M059J (cell line): ENCODE measurements at regions not wholly inside any gene's neighbourhood (a gene's known extent, or its start where the extent isn't known, plus 50 kb on each side); places are given as distances from the start of the nearest gene placed in this dataset.
A peak's percentile ranks its signal among the peaks of the same experiment; 100 is the strongest.

Experiments used
- DNase-seq: peaks from one replicate; pipeline ENCODE4 v3.0.0-alpha.2; 2012; ENCODE audit warnings: low read depth

DNA sequence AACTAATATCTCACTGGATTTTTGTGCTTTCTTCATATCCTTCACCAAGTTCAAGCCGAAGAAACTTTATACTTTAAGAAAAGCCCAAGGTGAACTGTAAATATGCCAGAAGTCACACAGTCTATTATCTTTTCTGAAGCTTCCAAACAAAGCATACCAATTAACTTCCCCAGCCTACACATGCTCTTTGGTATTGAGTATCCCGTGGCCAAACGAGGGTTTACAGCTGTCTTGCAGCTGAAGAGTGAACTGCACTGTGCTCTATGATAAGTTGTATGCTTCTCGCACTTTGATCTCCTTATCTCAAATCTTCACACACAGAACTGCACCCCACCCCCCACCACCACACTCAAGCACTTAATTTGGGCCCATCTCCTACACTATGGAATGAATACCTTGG is 215.6 kb upstream of the VEPH1 start:
- no peak for DNase-seq

DNA sequence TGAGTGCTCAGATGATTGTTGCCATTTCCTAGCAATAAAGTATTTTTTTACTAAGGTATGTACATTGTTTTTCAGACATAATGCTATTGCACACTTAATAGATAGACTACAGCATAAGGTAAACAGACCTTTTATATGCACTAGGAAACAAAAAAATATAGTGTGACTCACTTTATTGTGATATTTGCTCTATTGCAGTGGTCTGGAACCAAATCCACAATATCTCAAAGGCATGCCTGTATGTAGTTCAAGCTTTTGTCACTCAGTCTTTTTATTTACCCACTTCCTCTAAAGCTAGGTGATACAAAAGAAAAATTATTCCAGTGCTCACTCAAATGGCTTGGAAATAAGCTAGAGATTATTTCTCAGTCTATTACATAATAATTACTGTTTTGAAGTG is 209.9 kb upstream of the VEPH1 start:
- no peak for DNase-seq

DNA sequence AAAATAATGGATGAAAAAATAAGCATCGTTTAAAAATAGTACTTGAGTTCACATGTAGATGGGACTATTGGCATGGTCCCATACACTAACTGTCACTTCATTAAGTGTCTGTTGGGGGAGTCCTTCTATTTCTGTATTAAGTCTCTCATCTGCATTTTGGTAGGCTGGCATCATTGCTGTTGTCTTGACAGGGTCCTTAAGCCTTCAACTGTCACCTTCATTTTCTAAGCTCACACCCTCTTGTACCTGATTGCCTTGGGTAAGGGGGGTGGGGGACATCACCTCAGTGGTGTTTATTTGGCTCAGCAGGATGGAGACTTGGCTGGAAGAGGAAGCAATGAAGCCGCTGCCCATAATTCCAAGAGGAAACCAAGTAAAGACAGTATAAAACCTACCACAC is 202.0 kb upstream of the VEPH1 start:
- DNase-seq = no peak

DNA sequence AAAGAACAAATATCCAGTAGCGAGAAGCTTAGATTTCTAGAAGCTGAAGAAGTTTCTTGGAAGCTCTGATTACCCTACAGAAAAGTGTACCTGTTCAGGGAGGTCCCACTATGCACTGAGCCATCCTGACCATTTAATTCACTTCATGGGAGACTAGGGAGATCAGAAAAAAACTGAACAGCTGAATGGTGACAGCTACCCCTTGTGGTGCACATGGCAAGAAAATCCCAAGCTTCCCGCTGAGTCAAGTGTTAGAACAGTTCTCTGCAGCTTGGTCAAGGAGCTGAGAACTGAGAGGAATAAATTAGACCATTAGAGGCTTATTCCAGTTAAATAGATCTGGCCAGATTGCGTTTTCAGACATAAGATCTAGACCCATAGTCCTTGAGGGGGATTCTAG is 197.2 kb upstream of the VEPH1 start:
- DNase-seq = peak; percentile 25

DNA sequence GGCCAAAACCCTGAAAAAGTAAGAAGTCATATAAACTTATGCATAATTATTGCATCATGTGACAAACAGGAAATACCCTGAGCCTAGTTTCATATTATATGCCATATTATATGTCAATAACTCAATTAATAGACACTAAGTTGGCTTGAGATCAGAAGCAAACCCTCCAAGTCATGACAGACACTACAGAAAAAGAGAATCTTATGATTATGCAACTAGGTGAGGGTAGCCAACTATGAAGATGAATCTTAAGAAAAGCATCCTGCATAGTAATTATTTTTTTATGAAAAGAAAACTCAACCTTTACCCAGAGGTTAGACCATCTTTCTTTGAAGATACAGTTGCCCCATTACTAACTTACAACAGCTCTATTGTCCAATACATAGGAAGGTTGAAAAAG is 192.4 kb upstream of the VEPH1 start:
- DNase-seq = no peak

DNA sequence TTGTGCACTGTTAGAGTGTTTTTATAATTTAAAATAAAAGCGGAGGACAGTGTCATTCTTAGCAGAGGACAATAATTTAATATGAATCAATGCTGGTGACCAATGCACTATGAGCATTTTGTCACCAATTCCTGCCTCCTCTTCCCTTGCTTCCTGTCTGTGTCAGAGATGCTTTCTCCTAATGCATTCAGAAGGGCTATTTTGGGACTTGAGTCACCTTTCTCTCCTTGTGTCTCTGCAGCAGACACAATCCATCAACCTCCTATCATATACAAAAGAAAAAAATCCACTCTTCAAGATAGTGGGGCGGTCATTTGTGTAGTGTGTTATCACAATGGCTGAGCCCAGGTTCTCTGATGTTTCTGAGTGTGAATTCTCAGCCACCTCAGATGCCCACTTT is 191.9 kb upstream of the VEPH1 start:
- DNase-seq = no peak

DNA sequence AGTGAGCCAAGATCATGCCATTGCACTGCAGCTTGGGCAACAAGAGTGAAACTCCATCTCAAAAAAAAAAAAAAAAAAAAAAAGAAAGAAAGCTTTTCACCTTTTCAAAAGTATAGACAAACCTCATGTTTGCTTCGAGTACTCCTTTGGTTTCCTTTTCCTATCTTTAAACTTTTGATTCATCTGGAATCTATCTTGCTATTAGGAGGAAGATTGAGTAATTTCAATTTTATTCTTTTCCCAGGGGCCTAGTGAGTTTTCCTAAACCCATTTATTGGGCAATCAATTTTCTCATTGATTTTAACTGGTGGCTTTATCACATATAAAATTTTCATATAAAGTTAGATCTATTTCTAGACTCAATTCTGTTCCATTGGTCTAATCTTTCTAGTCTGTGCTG is 190.5 kb upstream of the VEPH1 start:
- no peak for DNase-seq

DNA sequence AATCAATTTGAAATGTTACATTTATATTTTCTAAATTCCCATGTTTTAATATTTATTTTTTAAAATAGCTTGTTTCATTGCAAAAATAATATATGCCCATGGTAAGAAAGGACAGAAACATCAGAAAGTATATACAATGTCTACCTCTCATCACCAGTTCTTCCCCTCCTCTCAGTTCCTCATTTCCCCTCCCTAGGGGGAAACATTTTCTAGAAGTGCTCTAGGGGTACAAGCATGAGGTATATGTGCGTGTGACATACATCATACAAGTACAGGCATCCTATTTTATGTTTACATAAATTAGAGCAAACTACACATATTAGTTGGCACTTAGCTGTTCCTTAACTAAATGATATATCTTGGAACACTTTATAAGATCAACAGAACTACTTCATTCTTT is 189.3 kb upstream of the VEPH1 start:
- no peak for DNase-seq

DNA sequence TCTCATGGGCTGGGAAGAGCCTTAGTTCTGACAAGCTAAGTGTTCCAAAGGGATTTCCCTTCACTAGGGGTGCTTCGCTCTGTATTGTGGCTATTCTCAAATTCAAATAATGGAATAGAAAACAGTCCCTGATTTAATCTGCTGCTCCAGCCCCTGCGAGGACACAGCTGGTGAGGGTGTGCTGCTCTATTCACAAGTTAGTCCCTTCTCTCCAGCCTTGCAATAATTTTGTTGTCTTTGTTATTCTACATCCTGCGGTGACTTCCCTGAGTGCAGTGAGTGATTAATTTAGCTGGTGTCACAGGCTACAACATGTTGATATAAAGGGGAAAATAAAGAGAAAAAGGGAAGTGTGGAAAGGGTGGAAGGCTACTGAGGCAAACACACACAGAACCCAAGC is 180.5 kb upstream of the VEPH1 start:
- no peak for DNase-seq

DNA sequence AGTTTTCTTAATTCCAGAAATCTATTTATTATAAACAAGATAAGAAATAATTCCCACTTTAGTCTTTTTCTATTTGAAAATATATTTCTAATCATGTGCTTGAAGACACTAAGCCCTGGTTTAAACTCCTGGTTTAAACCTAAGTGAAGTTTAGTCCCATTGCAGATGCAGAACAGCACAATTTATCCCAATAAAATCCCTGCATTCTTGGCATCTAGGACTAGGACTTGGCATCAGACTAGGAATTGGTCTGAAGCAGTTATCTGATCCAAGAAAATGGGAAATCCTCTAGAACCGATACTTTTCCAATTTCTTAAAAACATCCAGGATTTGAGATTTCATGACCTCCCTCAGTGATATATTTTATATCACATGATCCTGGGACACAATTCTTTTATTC is 168.8 kb upstream of the VEPH1 start:
- no peak for DNase-seq

DNA sequence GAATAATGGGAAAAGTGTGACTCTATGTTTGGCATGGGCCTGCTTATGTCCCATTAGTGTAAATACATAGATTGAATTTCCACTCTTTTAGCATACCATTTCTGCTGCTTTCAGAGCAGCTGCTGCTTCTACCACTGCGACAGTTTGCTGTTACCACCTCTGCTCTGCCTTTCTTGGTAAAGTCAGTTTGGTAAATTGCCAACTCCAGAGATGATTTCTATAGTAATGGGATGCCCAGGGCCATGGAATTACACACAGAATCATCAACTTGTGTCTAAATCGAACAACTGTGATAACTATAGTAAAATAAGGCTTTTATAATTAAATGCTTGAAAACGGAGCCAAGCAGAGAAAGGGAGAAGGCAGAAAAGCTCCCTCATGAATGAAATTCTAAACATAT is 168.4 kb upstream of the VEPH1 start:
- no peak for DNase-seq

DNA sequence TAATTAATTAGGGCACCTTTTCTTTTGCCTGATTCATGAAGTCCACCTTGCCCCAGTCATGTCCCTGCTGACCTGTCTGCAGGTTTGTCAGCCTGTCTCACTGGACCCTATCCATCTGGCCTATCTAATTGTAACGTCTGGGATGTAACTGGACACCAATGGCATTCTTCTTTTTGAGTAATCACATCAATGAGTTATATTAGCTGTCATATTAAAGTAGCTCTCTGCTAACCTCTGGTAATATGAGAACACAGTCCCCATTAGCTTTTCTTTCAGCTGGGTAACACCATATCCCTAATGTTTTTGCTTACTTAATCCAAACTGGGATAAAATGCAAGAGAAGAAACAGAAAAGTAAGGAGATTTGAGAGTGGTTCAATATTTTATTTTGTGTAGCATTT is 166.2 kb upstream of the VEPH1 start:
- DNase-seq = peak; percentile 71

DNA sequence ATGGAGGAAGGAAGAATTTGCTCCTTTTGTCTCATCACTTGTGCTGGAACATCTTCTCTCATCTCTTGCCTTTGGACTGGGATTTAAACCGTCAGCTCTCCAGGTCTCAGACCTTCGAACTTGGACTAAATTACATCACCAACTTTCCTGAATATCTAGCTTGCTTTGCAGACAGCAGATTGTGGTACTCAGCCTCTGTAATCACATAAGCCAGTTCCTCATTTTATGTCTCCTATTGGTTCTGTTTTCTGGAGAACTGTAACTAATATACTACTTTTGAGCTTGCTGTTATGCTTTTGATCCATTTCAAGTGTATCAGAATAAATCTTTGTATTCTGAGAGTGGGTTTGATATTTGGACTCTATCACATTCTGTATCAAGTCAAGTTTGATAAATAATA is 164.3 kb upstream of the VEPH1 start:
- no peak for DNase-seq

DNA sequence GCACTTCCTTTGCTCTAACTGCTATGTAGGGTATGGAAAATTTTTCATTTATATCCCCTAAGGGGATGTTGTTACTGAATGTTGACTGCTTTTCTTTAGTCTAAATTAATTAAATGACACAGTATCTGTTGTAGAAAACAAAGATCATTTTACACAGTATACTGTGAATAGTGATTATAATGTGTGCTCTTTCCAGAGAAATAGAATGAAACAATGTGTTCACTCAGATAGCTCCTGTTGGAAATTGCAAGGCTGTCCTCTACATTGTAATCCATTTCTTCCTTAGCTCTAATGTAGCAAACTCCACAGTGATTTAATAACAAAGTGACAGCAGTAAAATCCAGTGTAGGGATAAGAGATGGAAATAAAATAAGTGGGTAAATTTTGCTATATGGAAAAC is 159.0 kb upstream of the VEPH1 start:
- DNase-seq = no peak

DNA sequence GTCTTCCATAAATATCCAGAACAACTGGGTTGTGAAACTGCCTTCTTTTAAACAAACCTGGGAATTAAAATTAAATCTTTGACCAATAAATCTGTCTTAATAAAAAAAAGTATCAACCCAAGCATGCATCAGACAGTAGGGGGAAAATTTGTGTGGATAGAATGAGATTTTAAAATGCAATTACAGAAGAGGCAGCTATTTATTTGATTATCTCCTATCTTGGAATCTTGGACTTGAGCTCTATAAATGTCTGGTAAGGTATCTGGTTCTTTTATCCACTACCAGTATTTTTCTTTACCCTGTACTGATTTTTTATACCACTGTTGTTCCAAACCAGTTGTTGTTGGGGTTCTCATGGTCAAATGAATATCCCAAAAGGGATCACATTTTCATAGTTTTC is 157.6 kb upstream of the VEPH1 start:
- no peak for DNase-seq

DNA sequence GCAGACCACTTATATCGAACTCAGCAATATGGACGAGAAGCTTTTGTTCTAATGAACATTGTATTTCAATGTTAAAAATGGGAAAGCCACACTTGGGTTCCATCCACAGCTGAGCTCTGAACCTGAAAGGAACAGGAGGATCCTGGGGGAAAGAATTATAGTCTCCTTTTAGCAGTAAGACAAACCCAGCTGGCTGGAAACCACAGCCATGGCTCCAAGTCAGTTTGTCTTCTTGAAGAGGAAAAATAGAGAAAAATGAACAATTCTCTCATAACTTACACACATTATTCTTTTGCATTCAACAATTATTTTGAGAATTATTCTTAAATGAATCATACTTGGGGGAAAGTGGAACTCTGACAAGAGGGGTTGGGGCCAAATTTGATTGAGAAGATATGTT is 149.2 kb upstream of the VEPH1 start:
- no peak for DNase-seq

DNA sequence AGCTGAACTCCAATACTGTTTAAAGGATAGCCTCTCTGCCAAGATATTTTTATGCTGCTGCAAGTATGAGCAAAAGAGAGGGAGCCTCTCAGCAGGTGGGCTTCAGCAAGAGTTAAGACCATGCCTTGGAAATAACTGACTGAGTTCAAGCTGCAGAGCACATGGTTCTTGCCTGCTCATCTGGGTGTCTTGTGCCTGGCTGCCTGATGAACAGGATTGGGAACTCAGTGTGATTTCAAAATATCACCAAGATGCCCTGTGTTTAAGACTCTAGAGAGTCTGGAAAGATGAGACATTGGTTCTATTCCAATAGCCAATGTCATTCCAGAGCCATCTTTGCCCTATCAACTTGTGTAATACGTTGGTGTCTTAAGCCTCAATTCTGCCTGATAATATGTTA is 147.5 kb upstream of the VEPH1 start:
- no peak for DNase-seq

DNA sequence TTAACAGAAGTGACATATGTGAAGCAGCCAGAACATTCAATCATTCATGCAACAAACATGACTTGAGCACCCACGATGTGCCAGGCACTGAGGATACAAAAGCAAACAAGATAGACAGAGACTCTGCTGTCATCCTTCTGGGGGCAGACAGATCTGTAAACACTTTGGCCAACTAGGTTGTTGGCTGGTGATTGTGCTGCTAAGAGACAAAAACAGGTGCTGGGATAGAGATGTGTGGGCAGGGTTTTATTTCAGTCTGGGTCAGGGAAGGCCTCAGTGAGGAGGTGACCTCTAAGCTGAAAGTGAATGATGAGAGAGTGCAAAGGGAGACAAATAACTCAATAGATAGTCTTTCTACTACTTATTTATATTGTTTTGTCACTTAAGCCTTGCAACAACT is 147.0 kb upstream of the VEPH1 start:
- DNase-seq = no peak

DNA sequence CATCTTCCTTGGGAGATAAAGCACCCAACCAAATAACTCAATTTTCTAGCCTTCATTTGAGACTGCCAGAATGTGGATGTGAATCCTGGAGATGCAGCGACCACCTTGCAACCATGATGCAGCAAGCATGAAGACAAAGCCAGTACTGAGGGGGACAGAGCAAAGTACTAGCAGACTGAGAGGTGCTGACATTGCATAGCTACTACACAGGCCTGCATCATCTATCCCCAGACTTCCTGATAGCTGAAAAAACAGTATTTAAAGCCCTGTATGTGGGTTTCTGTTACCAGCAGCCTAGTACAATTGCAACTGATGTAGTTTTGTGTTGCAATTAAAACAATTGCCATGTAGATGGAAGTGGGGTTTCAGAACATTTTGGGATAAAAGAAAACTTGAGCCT is 146.3 kb upstream of the VEPH1 start:
- no peak for DNase-seq

DNA sequence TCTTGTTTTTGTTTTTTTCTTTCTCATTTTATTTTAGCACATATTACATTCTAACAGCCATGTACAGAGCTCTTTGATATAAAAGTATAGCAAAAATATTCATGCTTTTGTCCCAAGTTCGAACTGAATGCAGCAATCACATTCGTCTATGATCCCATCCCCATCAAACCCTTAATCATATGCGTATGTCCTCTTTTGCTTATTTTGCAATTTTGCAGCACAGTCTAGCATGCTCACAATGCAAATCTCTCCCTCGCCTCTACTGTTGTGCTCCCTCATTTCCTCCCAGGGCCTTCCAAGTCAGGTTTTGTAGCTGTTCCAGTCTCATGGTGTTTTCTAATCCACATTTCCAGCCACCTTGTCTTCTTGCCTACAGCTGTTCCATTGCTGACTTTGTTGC is 144.6 kb upstream of the VEPH1 start:
- DNase-seq = no peak

DNA sequence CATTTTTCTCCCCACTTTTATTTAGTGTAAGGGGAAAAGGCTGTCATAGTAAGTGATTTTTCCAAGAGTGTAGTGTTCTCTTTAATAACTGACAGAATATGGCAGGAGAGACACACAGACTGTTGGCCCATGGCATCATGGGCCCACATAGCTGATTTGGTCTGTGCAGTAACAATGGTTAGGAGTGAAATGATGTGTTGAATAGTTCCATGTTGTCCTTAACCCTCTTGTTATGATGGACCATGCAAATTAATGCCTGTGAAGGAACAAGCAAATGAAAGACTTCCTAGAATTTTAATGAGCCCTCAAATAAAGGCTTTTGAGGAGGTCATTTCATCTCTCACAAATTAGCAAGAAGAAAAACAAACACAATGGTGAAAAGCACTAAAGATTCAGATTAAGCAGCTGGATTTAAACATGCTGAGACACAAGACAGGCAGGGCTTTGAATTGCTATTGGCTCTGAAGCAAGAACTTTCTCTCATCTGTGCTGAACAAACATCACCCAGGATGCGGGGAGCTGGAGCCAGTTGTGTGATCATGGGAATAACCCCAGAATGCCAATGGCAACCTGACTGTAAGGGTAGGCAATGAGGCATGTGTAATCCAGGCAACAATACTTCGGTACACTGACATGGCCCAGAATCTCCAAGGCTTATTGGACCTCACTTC is 136.7 kb upstream of the VEPH1 start:
- no peak for DNase-seq

DNA sequence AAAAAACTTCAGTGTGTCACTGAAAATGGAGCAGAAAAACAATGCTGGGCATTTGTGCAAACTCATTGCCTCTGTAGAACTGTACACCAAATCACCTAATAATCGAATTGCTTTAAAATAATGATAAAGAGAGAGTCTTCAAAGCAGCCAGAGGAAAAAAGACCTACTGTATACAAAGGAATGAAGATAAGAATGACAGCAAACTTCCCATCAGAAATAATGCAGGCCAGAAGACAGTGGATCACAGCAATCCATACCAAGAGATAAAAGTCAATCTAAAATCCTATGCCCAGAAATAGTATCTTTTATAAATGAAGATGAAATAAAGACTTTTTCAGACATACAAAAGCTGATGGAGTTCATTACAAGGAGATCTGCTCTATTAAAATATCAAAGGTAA is 134.7 kb upstream of the VEPH1 start:
- DNase-seq = no peak

DNA sequence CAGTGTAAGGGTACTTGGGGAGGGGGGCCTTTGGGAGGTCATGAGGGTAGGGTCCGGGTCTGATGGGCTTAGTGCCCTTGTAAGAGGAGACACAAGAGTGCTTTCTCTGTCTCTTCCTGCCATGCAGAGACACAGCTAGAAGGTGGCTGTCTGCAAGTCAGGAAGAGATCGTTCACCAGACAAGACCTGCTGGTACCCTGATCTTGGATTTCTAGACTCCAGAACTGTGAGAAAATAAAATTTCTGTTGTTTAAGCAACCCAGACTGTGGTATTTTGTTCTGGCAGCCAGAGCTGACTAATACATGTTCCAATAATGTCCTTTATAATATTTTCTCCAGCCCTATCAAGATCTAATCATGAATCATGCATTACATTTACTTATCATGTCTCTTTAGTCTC is 130.0 kb upstream of the VEPH1 start:
- DNase-seq = no peak

DNA sequence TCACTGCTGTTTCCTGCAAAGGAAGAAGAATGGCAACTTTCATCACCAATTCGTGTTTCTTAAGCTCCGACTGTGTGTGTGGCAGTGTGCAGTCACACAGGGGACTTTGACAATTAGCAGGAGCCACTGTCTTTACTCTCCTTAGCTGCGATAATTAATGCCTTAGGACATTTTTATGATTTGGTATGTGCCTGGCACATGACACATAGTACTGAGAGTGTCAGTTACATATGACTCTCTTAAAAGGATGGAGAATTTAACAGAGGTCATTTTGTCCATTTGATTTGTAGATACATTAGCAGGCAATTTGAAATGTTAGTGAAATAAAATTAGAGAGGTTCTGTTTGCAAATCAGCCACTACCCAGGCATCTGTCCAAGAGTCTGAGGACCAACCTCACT is 128.9 kb upstream of the VEPH1 start:
- DNase-seq = no peak

DNA sequence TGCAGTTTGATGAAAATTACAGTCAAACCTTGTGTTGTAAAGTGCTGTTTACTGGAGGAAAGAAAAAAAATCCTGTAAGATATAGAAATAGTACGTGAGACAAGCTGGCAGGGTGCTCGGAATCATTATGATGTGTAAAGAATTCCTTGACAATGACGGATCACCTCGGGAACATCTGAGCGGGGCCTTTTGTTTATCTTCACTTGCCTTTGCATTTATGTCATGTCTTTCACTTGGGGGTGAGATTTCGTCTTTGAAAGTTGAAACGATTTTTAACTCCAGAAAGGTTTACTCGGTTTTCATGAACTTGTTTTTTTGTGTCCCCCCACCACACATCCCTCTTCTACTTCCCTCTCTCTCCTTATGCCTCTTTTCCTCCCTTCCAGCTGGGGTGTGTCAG is 128.3 kb upstream of the VEPH1 start:
- DNase-seq = peak; percentile 65
